Stimulated activated CD4-positive, alpha-beta T cell treated with anti-CD3 and anti-CD28 coated beads, Interleukin-12 subunit alpha, Interleukin-12 subunit beta, amount 100 ng/mL, for 48 hours (primary cell): ENCODE measurements at regions not wholly inside any gene's neighbourhood (a gene's known extent, or its start where the extent isn't known, plus 50 kb on each side); places are given as distances from the start of the nearest gene placed in this dataset.

ENCODE experiments used
- DNase-seq, 3 donors: peaks; one replicate each; pipeline ENCODE4 v3.0.0-alpha.2; 2020; ENCODE audit warnings: low read depth in 2 of 3, low spot score in 1 of 3

DNA sequence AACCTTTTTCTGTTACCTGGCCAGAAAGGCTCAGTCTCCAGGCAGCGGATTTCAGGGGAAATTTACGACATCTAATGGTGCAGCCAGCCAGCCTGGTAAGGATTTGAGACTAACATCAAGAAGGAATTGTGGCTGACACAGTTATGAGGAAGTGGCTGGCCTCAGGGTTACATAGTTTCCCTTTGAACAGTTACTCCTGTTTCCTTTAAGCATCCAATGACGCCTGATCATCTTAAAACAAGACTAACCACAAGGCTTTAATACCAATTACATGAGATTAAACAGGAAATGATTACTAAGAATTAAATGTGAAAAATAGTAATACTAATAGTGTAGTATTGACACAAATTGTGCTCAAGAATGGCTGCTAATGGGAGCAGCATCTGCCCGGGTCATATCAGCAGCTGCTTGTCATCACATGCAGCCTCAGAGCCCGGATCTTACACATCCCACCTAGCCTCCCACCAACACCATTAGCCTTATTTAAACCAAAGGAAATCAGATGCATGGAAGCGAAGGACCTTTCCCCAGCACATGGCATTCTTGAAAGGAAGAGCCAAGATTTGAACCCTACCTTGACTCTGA is 431.8 kb downstream of the PMP22 start:
- no peak for DNase-seq

DNA sequence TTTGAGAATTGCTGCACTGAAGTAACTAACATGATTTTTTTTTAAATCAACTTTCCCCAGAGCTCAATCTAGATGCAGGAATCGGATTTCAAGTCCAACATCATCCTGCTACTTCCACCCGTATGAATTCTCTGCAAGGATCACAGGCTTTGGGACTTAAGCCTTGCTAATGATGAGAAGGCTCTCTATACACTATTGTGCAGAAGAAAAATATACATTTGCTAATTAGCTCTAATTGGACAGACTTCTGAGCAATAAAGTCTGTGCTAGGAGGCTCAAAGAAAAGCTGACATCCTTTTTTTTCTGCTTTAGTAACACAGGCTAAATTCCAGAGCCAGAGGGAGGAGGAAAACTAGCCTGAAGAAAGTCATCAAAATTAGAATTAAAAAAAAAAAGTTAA is 433.6 kb downstream of the PMP22 start:
- DNase-seq = no peak

DNA sequence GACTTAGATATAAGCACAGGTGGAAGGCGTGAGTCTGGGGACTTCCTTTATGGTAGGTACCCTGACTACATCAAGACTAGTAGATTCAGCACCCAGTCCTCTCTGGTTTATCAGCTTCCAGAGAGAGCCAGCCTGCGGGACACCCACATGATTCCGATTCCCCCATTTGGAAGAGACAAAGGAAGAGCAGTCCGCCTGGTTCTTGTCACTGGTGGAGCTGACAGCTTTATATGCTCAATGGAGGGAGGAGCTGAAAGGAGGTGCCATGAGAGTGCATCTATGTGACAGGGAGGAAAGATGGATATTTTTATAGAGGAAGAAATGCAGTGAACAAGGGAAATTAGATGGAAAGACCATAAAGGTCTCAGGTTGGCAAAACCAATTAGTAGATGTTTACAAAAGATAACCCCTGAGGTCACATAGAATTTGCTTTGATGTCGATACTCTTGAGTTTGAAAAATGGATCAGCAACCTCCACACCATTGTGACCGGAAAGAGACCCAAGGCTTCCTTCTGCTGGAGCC is 437.7 kb downstream of the PMP22 start:
- DNase-seq = no peak

DNA sequence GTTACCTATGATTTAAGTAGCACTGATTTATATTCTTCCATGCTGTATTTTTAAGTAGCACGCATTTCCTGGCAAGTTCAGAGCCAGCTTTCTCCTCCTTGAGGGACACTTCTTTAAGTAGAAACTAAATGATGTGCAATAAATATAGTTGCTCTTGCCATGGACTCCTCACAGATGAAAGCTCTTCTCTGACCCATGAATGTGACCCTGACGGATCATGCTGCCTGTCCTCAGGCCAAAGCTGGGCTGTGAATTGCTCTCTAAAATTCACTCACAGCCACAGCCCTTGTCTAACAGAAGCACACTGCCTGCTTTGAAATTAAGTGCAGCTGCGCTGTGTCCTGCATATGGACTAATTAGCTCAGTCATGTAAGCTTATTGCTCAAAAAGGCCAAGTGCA is 438.8 kb downstream of the PMP22 start:
- DNase-seq = no peak

DNA sequence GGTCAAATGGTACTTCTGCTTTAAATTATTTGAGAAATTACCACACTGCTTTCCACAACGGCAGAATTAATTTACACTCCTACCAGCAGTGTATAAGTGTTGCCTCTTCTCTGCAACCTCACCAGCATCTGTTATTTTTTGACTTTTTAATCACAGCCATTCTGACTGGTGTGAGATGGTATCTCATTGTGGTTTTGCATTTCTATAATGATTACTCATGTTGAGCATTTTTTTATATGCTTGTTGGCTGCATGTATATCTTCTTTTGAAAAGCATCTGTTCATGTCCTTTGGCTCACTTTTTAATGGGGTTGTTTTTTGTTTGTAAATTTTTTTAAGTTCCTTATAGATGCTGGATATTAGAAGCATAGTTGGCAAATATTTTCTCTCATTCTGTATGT is 446.7 kb downstream of the PMP22 start:
- DNase-seq = no peak

DNA sequence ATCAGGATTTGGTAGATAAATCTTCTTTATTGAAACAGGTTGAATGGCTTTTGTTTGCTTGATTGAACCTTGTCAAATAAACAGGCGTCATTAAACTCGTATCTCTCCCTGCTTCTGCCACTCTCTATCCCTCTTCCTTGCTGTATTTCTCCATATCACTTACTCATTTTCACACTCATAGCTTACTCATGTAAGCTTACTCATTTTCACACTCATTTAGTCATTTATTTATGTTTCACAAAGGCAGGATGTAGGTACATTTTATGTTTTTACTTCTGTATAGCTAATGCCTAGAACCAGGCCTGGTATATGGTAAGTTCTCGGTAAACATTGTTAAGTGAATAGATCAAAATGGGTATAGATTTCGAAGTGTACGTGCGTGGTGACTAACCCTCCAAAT is 450.0 kb downstream of the PMP22 start:
- no peak for DNase-seq

DNA sequence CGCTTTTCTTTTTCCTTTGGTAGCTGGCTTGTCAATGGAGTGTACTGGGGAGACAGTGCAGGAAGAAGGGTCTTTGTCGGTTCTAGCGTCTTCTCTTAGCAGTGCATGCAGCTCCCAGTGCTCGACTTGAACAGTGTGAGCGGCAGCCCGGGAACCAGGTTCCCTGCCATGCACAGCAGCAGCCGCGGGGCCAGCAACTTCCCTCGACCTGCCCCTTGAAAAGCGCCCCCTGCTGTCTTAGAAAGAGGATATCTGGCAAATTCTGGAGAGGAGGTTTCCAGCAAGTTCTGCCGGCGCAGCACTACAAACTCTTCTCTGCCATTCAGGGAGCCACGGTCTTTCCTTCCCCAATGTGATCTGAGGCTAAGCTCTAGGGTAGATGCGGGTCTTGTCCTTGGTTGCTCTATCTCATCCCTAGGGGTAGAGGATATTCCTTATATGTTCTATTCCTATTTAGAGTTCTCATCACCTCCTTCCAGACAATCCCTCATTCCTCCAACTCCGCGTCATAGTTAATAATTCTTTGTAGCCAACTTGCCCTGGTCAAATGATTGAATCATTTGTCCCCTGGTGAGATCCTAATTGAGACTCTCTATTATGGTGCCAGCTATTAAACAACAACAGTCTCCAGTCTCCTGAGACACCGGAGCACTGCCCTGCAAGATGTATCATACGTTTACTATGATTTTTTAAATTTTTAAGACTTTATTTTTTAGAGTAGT is 451.3 kb downstream of the PMP22 start:
- peak in 1 of 3 donors; percentile 11 for DNase-seq

DNA sequence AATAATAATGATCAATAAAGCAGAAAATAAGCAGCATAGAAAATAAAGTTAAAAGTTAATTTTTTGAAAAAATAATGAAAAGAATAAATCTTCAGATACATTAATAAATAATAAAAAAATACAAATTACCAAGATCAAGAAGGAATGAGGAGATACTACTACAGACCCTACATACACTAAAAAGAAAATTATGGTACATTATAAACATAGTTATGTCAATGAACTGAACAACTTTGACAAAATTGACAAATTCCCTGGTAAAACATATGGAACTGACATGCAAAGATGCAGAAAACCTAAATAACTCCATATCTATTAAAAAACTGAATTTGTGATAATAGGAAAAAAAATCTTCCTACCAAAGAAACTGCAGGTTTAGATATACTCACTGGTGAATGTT is 456.7 kb downstream of the PMP22 start:
- no peak for DNase-seq

DNA sequence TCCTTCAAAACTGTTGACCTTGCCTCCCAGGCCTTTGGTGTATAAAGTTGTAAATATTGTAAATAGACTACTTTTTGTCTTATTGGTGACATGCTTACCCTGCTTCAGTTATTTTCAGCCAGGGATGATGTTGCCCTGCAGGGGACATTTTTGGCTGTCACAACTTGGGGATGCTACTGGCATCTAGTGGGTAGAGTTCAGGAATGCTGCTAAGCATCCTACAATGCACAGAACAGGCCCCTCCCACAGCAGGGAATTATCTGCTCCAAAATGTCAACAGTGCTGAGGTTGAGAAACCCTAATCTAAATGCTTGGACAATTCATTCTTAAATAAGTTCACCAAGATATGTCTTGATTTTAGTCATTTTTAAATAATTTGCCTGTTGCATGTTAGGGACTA is 459.8 kb downstream of the PMP22 start:
- no peak for DNase-seq

DNA sequence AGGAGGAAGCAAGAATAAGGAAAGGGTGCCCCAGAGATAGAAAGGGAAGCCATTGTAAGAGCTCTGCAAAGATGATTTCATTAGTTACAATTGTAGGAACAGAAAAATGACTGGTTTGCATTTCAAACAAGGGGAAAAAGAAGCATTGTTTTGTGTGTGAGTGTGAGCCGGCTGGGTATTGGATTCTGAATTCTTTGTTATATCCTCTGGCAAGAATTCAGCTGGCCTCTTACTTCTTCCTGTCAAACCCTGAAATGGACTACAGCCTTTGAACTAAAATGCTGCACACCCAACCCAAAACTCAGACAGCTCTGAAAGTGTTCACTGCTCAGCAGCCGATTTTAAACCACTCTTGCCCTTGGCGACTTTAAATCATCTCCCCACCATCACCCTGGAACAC is 461.3 kb downstream of the PMP22 start:
- no peak for DNase-seq

DNA sequence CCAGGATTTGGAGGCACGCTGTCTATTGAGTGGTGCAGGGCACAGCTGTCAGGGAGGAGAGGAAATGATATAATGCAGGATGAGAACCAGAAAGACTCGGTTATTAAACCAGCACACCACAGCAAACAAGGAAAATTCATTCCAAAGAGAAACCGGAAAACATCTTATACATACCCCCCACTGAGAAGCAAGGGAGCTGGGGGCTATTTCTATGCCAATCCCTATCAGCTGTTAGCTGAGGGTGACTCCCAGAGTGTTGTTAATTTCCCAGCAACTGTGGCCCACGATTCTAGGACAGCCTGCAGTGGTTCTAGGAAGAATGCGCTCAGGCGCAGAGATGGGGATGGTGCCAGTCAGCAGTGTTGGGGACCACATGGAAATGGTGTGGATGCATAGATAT is 467.3 kb downstream of the PMP22 start:
- no peak for DNase-seq

DNA sequence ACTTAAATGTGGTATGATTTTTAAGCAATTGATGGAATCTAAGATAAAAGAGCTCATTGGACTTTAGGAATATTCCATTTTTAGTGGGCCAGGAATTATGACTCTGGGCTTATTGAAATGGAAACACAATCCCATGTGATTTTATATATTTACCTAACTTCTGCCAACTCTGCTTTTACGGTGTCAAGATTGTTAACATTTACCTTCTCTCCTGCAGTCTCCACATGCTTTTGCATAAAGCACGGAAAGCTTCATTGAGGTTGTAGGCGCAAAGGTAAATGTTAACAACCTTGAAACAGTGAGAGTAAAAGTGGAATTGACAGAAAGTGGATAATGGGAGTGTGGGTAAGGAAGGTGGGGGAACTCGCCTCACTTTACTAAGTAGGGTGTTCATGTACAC is 468.1 kb downstream of the PMP22 start:
- no peak for DNase-seq

DNA sequence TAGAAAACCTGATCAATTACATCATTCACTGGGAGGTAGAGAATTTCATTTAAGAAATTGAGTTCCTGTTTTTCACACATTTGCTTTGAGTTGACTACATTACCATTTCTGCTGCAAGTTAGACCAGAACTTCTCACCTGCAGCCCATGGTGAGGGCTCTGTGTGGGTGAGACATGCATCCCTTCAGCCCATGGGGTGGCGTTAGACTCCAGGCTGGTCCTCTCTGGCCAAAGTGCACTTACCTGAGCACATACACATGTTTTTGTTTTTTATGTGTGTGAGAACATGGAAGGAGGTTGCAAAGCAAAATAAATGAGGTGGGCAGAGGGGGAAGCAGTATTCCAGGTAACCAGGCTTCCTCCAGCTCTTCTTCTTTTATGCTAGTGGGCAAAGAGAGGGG is 470.2 kb downstream of the PMP22 start:
- no peak for DNase-seq

DNA sequence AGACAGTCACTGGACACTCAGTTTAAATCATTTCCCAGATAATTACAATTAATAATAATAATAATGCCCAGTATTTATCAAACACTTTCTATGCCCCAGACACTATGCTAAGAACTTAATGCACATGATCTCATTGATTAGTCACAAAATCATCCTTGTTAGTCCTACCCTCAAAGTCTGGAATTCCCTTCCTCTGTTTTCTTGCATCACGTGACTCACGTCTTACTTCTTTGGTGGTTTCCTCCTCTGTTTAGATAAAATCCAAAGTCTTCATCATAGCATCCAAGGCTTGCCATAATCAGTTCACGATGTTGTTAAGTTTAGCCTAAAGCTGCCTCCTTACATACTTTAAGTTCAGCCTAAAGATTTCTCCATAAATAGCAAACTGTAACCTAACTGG is 471.9 kb downstream of the PMP22 start:
- no peak for DNase-seq

DNA sequence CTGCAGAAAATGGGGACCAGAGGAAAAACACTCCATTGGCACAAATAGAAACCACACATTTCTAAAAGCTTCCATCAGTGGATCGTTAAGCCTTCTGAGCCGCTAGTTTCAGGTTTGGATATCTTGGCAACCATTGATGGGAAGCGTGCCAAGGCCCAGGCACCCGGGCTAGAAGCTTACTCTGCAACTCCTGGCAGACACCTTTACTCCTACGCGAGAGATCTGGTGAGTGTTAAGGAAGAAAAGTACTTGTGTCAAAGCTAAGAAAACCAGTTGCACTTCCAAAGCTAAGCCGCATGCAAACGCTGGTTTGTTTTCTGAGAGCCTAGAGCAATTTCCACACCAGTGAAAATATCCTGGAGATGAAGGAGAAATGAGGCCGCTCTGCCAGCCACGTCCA is 472.4 kb downstream of the PMP22 start:
- no peak for DNase-seq

DNA sequence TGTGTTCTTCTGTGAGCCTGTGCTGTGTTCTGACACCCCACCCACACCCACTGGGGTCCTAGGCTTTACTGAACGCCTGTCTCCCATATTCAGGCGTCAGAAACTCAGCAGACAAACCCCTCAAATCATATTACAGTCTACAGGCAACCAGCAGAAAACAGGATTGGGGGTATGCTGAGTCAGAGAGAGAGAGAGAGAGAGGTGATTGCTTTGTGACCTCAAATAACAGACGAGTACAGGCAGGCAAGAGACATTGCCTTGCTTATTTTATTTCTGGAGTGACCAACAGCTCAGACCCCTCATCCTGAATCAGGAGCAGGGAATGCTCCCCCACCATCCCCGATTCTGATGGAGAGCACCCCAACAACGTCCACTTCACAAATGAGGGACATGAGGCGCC is 473.9 kb downstream of the PMP22 start:
- no peak for DNase-seq

DNA sequence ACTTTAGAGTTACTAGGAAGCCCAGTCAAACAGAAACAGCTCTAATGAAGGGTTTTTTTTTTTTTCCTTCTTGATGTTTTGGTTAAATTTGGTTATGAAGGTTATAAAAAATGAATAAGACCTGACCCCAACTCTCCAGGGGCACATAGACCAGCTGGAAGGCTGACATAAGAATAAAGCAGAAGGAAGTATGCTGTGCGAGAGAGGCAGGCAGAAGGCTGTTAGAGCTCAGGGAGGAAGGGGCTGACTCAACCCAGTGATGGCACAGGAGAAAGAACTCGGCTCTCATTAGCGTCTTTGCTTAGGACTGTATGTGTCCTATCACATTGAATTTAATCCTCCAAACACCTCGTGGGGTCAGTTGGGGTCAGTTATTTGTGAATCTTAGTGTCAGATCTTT is 474.6 kb downstream of the PMP22 start:
- DNase-seq = no peak

DNA sequence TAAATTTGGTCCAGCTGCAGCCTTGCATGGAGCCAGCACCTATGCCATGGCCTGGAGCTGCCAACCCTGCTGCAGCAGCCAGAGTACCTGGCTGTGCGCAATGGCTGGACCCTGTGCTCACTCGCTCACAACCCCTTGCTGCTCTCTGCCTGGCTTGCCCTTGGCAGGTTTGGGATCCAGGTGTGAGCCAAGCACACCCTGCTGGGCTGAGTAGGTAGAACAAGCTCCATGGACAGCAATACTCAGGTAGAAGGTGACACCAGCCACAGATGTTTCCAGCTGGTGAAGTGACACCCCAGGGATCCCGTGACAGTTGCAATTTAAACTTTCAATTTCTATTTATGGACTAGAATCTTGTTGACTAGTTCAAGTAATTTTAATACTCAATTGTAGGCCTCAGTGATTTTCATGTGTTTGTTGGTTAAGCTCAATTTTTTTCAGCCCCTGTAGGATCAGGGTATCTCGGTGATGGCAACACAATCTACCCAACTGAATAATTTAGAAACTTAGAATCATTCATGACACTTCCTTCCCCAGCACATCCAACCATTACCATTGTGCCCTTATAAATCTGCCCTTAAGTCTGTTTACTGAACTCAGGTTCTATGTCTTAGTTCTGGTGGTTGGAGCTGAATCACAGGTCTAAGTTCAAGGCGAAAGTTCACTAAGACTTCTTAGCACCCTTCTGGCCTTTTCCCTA is 480.0 kb downstream of the PMP22 start:
- no peak for DNase-seq

DNA sequence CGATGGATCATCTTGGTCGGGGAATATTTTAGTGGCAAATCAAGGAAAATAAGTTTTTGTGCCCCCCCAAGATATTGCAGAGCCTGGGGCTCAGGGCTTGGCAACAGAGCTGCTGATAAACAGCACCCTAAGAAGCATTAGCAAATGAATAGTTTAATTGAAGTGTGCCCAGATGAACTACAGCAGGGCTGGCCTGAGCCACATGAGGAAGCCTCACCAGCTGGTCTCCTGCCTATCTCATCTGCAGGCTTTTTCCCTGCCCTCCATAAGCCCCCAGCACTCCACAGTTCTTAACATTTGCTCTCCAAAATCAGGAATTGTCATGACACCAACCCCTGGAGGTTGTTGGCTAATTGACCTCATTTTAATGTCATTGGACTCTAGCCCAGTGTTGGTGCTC is 480.2 kb downstream of the HS3ST3B1 start:
- DNase-seq = no peak

DNA sequence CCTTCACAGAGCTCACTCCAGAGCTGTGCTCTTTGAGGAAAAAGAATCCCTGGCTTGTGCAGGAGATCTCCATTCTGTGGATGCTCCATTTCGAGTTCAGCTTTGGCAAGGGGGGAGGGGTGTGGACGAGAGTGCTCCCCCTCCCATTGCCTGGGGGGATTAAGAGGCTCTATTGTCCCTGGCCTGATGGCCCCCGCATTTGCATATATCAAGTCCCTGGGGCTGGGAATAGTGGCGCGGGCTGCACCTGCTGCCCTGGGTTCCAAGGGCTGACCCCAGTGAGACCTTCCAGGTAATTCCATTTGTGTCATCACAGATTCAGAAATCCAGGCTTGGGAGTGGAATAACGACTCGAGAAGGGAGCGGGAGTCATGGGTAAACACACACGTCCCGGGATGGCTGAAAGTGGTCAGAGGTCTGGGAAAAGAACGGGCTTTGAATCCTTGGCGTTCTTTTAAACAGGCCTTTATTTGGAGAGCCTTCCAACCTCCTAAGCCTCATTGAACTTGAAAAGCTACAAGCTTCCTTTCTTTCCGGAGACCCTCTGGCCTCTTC is 479.3 kb downstream of the HS3ST3B1 start:
- DNase-seq = no peak

DNA sequence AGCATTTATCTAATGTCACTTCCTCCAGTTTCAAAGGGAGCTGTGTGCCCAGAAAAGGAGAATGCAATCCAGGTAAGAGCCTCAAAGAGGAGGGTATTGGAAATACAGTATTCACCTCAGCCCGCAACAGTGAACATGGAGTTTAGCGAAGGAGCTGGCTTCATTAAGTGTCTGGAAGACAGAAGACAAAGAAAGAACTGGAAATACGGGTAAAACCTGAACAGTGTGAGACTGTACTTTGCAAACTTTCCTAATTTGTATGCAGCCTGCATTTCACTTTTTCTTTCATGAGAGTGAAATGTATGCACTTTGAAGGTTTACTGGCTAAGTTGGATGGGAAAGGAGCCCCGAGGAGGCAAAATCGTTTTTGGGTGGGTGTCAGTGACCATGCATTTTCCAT is 478.4 kb downstream of the HS3ST3B1 start:
- no peak for DNase-seq

DNA sequence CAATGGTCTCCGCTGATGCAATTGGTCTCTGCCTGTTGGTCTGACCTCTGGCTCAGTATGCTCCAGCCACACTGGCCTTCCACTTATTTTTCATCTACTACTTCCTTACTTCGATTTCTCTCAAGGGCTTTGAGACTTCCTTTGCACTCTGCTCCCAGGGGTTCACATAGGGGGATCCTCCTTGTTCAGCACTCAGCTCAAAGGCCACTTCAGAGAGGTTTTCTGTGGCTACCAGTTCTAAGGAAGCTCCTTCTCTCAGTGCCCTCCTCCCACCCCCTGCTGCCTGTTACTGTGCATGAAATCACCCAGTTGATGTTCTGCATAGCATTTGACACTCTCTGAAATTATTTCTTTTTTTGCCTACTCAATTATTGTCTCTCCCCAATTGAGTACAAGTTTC is 476.4 kb downstream of the HS3ST3B1 start:
- no peak for DNase-seq
